GM12892 (cell line): ENCODE measurements at regions not wholly inside any gene's neighbourhood (a gene's known extent, or its start where the extent isn't known, plus 50 kb on each side); places are given as distances from the start of the nearest gene placed in this dataset.

ENCODE experiments used
- POLR2A ChIP-seq: IDR thresholded peaks from 2 replicates; pipeline ENCODE4 v1.6.1; 2011; ENCODE audit warnings: low read depth, low read length, control low read depth
- POLR2AphosphoS5 ChIP-seq: IDR thresholded peaks from 2 replicates; pipeline ENCODE4 v1.6.1; 2011; ENCODE audit warnings: low read depth, low read length, control low read depth
- TAF1 ChIP-seq: IDR thresholded peaks from 2 replicates; pipeline ENCODE4 v1.6.1; 2011; ENCODE audit warnings: low read depth, mild to moderate bottlenecking, control low read depth, low read length, borderline replicate concordance

GRCh38 chr4:100128338-100128737, 61.9 kb downstream of the DDIT4L start:
- TF ChIP-seq POLR2A (no peak), POLR2AphosphoS5 (no peak), TAF1 (no peak)
